NCI-H524 treated with DMSO at 0.1 percent for 48 hours (cell line): ENCODE measurements at regions not wholly inside any gene's neighbourhood (a gene's known extent, or its start where the extent isn't known, plus 50 kb on each side); places are given as distances from the start of the nearest gene placed in this dataset.

Experiments used
- DNase-seq: peaks from one replicate; lab custom pipeline; 2025; lab: John Stamatoyannopoulos, UW

GRCh38 chr1:58000116-58000515 lies 546.4 kb downstream of the OMA1 start:
- DNase-seq, result no peak

- DNase-seq, result no peak
Observed at GRCh38 chr1:57996400-57996799, 550.1 kb downstream of the OMA1 start.

GRCh38 chr1:57991289-57991688 lies 555.2 kb downstream of the OMA1 start:
- no peak for DNase-seq

- DNase-seq, result no peak
Observed at GRCh38 chr1:57989877-57990276, 556.6 kb downstream of the OMA1 start.

- DNase-seq, result no peak
Observed at GRCh38 chr1:57987523-57987922, 559.0 kb downstream of the OMA1 start.

- no peak for DNase-seq
Observed at GRCh38 chr1:57986432-57986831, 560.1 kb downstream of the OMA1 start.

GRCh38 chr1:57984277-57984676 lies 560.4 kb upstream of the DAB1 start:
- DNase-seq, result no peak

GRCh38 chr1:57983441-57983840 lies 559.6 kb upstream of the DAB1 start:
- DNase-seq, result no peak

GRCh38 chr1:57982852-57983251 lies 559.0 kb upstream of the DAB1 start:
- DNase-seq, result no peak

- DNase-seq, result no peak
Observed at GRCh38 chr1:57976216-57976615, 552.4 kb upstream of the DAB1 start.

- DNase-seq, result no peak
Observed at GRCh38 chr1:57968321-57968720, 544.5 kb upstream of the DAB1 start.

- no peak for DNase-seq
Observed at GRCh38 chr1:57966751-57967406, 543.0 kb upstream of the DAB1 start.

- no peak for DNase-seq
Observed at GRCh38 chr1:57966340-57966739, 542.5 kb upstream of the DAB1 start.

GRCh38 chr1:57963581-57963980 lies 539.7 kb upstream of the DAB1 start:
- DNase-seq, result no peak

GRCh38 chr1:57959531-57960241 lies 535.8 kb upstream of the DAB1 start:
- DNase-seq, result no peak

- no peak for DNase-seq
Observed at GRCh38 chr1:57957576-57957975, 533.7 kb upstream of the DAB1 start.

- no peak for DNase-seq
Observed at GRCh38 chr1:57951390-57951789, 527.5 kb upstream of the DAB1 start.

GRCh38 chr1:57949168-57949567 lies 525.3 kb upstream of the DAB1 start:
- no peak for DNase-seq

- DNase-seq, result no peak
Observed at GRCh38 chr1:57947471-57947870, 523.6 kb upstream of the DAB1 start.

- DNase-seq, result no peak
Observed at GRCh38 chr1:57945045-57945444, 521.2 kb upstream of the DAB1 start.

- no peak for DNase-seq
Observed at GRCh38 chr1:57943365-57943764, 519.5 kb upstream of the DAB1 start.

- DNase-seq, result no peak
Observed at GRCh38 chr1:57934745-57935144, 510.9 kb upstream of the DAB1 start.

GRCh38 chr1:57927003-57927402 lies 503.1 kb upstream of the DAB1 start:
- no peak for DNase-seq

- no peak for DNase-seq
Observed at GRCh38 chr1:57926025-57926552, 502.2 kb upstream of the DAB1 start.
